NCI-H2171 treated with DMSO at 0.1 percent for 48 hours (cell line): ENCODE measurements at regions not wholly inside any gene's neighbourhood (a gene's known extent, or its start where the extent isn't known, plus 50 kb on each side); places are given as distances from the start of the nearest gene placed in this dataset.

Source experiments
- DNase-seq: peaks from one replicate; lab custom pipeline; 2025; lab: John Stamatoyannopoulos, UW

DNA sequence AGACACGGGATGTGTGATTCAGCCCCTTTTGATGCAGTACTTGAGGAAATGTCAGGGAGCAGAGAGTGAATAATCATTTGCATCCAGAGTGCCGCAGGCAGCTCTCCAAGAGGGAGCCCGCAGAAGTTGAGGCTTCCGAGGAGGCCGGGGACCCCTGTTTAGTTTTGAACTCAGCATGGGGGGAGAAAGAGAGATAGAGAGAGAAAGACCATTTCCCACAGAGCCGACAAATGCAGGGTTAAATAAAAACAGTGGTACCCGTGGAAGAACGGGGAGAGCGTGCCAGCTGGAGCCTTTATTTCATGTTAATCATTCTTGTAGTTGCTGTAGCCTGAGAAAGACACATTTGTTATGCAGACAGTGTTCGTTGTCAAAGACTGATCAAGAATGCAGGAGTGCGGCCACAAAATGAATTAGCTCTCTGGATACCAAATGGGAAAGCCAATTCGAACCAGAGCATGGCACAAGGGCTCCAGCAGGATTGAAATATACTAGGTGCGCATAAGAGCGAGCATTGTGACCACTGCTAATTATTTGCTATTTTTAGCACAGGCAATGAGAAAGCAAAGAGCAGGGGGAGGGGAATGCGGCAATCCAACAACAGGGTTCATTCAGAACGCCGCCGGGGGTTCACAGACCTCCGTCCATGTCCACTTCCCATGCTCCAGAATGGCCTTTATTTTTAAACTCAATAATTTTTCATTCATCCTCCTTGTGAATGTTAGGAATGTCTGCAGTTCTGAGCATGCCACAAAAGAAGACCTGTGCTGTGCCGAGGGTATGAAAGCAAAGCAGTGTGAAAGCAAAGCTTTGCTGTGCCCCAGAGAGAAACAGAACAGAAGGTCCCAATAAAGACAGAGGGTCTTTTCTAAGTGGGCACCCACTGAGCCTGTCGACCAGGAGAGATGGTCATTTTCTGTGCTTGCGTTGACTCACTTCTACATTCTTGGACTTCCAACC is 243.9 kb upstream of the VCX3A start:
- DNase-seq: no peak

DNA sequence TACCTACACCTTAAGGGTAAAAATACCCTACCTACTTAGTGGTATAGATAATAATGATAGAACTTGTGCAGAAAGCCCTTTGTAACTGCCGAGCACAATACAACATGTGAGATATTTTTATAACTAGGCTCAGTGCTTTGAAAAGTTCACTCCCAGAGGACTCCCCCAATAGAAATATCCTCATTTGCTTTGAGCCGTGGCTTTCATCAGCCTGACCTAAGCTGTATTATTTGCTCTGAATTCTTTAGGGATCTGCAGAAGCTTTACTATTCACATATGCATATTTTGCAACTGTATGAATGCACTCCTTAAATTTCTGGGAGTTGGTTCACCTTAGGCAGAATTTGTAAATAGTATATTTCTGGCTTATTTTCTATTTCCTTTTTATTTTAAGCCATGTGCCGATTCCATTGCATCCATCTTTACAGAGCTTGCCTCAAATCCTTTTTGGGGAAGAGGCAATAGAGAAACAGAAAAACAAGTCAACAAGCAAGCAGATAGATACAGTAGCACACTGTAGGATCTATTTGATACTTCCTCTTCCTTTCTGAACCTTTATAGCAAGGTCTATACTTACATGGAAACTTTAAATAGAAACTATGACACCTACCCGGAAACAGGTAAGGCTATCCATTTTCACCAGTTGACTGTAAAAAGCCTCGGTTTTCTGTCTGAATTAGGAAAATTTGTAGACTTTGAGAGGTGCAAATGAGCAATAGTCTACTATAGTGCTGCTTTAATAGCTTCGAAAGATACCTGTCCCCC is 242.5 kb upstream of the VCX3A start:
- DNase-seq: no peak

DNA sequence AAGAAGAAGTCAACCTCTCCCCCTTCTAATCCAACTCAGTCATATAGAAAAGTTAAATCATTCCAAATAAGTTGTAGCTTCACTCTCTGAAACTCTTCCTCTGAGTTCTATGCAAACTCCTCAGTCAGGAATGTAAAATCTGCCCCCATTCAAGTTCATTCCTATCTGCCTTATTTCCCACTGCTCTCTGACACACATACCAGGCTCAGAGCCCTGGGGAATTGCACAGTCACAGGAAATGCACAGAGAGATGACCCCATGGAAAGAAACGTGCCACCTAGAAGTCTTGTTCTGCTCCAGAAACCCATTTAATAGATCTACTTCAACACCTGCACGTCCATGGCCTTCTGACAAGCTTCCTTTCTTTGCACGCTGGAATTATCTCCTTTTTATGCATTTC is 236.0 kb upstream of the VCX3A start:
- DNase-seq: no peak

DNA sequence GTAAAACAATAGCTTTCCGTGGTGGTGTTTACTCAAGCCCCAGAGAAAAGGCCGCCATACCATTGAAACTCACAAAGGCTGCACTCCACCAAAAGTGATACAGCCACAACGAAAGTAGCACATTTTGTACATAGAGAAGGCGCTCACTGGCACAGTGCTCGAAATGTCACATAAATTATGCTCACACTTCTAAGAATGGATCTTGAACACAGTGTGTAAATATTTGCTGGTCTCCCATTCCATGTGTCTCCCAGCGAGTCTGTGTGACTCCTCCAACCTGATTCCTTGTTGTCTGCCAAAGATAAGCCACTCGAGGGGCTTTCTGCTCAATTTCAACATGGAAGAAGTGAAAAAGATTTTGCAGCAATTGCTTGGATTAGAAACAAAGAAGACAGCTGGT is 234.0 kb upstream of the VCX3A start:
- no peak for DNase-seq

DNA sequence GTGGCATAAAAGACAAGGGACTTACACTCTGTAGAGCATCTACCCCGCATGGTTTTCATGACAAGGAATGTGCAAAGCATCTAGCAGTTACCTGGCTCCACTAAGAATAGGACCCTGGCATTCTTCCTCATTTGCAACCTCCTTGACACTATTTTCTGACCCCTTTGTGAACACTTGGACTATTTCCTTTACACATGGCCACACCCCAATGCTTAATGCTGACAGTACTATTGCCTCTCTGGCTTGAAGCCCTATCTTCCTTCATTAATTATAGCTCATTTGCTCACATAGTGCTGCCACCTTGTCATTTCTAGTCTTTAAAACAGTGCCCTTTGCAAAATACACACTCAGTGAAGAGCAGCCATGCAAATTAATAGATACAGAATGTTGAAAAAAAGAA is 226.3 kb upstream of the VCX3A start:
- DNase-seq: no peak

- no peak for DNase-seq
These were observed 224.9 kb upstream of the VCX3A start for GRCh38 chrX:6759655-6760375.

DNA sequence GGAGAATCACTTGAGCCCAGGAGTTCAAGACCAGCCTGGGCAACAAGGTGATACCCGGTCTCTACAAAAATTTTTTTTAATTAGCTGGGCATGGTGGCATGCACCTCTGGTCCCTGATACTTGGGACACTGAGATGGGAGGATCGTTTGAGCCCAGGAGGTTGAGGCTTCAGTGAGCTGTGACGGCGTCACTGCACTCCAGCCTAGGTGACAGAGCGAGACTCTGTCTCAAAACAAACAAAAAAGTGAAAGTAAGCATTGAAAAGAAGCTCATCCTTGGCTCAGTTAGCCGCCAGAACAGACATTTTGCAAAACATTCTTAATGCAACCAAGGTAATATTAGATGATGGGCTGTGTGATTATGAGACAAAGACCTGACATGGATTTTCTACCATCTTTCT is 223.3 kb upstream of the VCX3A start:
- DNase-seq: no peak

GRCh38 chrX:6757631-6758030 is 222.7 kb upstream of the VCX3A start:
- no peak for DNase-seq

- DNase-seq: no peak
These were observed 213.7 kb upstream of the VCX3A start for GRCh38 chrX:6748595-6748994.

DNA sequence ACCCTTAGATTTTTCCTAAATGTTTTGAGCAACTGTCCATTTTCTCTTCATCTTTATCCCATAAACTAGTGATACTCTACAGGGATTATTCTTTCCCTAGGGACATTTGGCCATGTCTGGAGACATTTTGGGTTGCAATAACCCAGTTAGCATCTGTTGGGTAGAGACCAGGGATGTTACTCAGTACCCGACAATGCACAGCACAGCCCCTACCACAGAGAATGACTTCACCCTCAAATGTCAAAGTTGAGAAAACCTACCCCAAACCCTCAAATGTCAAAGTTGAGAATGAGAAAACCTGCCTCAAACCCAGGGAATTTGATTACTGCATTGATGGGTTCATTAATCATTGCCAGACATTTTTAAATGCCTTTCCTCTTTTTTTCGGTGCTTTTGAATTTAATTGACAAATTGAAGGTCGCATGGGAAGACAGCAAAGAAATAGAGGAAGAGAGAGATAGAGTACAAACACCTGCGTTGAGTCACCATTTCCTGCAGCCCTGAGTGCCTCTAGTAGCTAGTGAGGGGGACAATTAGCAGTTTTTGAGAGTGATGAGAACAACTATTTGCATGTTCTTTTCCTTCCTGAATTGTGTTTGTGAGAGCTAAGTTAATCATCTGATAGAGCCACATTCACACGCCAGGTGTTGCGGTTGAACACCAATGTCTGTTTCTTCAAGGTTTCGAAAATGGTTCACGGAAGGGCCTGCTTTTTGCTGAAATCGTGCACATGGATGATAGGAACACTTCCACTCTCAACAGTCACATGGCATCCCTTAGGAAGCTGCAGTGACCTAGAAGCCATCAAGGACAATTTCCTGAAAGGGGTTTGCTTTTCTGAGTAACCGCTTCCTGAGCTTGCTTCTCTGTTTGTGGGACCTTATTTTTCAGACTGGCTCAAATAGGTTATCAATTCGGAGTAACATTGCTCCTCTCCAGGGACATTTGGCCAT is 203.9 kb upstream of the VCX3A start:
- DNase-seq: no peak

GRCh38 chrX:6734844-6735634 is 200.1 kb upstream of the VCX3A start:
- no peak for DNase-seq

DNA sequence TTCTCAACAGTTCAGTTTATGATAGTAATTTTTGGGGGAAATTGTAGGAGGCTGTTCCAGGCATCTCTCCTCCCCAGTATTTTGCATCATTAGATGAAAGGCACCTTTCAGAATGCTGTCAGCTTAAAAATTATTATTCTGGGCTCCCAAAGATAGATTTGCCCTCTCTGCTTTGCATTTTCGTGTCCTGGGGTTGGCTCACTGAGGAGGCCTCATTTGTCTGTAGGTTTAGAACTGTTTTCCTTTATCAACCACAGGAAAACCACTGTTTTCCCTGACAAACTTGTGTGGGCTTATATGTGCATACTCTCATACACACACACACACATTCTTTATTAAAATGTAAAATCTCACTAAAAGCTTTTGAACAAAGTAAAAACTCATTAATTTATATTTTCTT is 197.2 kb upstream of the VCX3A start:
- DNase-seq: no peak

DNA sequence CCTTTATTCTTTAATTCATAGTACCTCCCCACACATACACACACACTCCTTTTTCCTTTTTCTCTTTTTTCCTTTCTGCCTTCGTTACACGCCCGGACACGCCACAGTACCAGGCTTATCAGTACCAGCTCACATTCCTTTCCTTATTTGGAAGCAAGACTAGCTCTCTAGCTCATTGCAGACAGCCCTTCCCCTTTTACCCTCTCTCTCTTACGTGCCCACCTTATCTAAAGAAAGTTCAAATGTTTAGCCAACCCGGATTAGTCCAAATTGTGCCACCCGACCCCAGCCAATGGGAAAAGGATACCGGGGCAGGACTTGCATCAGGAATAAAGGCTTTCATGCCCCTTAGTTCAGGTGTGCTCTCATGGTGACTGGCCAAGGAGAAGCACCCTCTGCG is 194.7 kb upstream of the VCX3A start:
- DNase-seq: peak; percentile 1

- DNase-seq: no peak
These were observed 183.8 kb upstream of the VCX3A start for GRCh38 chrX:6718766-6719165.

DNA sequence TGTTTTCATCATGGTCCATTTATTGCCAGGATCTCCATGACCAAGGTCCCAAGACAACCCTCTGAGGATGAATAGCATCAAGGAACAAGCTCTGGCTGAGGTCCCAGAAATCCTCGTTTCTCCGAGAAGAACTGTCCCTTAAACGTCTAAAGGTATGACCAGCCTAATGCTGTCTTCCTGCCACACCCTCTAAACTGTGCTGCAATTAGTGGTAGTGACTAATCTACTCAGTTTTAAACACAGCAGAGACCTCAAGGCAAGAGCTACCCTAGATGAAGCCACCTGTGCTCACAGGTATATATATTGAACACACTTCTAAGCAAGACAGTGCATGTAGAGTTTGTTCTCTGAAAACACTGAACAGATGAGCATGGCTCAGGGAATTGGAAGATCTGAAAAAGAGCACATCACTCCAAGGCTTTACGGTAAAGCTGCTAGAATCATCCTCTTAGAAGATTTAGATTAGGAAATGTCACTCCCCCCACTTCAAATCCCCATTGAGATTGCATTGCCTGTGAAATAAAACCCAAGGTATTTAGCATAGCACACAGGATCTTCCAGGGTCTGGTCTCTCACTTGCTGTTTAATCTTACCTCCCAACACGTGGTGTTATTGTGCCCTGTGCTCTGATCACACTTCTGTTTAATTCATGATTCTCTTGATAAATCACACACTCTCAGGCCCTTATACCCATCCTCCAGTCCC is 173.9 kb upstream of the VCX3A start:
- DNase-seq: no peak

DNA sequence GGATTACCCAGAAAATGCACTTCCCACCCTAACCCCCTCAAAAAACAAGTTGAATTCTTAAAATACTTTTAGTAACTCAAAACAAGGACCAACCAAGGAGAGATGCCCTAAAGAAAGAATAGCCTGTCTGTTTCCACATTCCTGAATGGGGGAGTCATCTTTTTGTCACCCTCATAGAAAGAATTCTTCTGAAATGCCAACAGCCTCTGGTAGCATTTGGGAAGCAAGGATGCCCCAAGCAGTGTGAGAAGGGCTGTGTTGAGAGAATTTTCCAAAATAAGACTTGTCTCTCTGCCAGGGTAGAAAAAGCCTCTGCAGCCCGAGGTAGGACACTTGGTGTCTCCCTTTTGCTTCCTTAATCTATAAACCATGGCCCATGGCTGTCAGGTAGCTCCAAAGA is 173.1 kb upstream of the VCX3A start:
- DNase-seq: no peak

GRCh38 chrX:6707497-6707896 is 172.6 kb upstream of the VCX3A start:
- DNase-seq: no peak

GRCh38 chrX:6701085-6701484 is 166.2 kb upstream of the VCX3A start:
- no peak for DNase-seq

DNA sequence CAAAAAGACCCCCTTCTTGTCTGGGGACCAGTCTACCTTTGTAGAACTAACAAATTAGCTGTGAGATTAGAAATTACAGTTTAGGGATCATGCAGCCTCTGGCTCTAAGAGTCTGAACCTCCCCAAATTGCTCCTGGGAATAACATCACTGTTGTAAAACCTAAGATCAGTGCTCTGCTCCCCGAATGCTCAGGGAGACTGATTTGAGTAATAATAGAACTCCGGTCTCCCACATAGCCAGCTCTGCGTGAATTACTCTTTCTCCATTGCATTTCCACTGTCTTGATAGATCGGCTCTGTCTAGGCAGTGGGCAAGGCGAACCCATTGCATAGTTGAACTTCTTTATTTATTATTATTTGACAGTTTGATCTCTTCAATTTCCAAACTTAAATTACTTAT is 160.8 kb upstream of the VCX3A start:
- DNase-seq: no peak

DNA sequence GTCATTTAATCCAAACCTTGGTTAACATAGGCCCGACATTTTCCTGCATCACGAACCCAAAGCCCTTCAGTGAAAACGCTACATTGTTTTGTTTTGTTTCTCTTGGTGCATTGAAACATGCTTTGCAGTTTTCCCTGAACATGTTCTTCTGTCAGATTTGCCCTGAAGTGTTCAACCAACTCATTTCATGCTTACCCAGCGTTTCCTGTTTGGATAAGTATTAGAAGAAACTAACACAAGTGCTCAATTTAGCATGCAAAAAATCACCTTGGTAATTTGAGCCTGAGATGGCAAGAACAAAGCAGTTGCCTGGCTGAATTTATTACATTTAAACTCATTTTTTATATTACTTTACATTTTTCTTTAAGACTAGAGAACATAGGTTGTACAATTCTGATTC is 160.1 kb upstream of the VCX3A start:
- DNase-seq: no peak
